ENCODE measurements at regions not wholly inside any gene's neighbourhood (a gene's known extent, or its start where the extent isn't known, plus 50 kb on each side); places are given as distances from the start of the nearest gene placed in this dataset.
A peak's percentile ranks its signal among the peaks of the same experiment; 100 is the strongest.
"Not testable (repeated sequence)": the region's sequence is repeated elsewhere in the genome, so short reads cannot be mapped to it uniquely, and the experiment has no call there.

GRCh38 chr7:32762925-32763293, 128.7 kb downstream of the KBTBD2 start:
- no peak for DNase-seq (ENCODE audit: low read depth)

GRCh38 chr7:32762206-32762924, 129.2 kb downstream of the KBTBD2 start:
- DNase-seq (ENCODE audit: low read depth) = not testable (repeated sequence)

- no peak for DNase-seq (ENCODE audit: low read depth)
Measured at GRCh38 chr7:32761451-32762205, 129.9 kb downstream of the KBTBD2 start.

GRCh38 chr7:32760755-32761154, 130.8 kb downstream of the KBTBD2 start:
- not testable (repeated sequence) for DNase-seq (ENCODE audit: low read depth)

- not testable (repeated sequence) for DNase-seq (ENCODE audit: low read depth)
Measured at GRCh38 chr7:32759859-32760258, 131.7 kb downstream of the KBTBD2 start.

GRCh38 chr7:32753872-32754271, 137.7 kb downstream of the KBTBD2 start:
- not testable (repeated sequence) for DNase-seq (ENCODE audit: low read depth)

- not testable (repeated sequence) for DNase-seq (ENCODE audit: low read depth)
Measured at GRCh38 chr7:32748337-32748736, 143.2 kb downstream of the KBTBD2 start.

GRCh38 chr7:32747443-32748148, 144.0 kb downstream of the KBTBD2 start:
- not testable (repeated sequence) for DNase-seq (ENCODE audit: low read depth)

- DNase-seq (ENCODE audit: low read depth) = not testable (repeated sequence)
Measured at GRCh38 chr7:32741853-32742476, 149.6 kb downstream of the KBTBD2 start.

GRCh38 chr7:32739749-32740148, 151.8 kb downstream of the KBTBD2 start:
- DNase-seq (ENCODE audit: low read depth) = not testable (repeated sequence)

- DNase-seq (ENCODE audit: low read depth) = not testable (repeated sequence)
Measured at GRCh38 chr7:32738390-32738789, 153.2 kb downstream of the KBTBD2 start.

- DNase-seq (ENCODE audit: low read depth) = not testable (repeated sequence)
Measured at GRCh38 chr7:32732767-32733166, 158.8 kb downstream of the KBTBD2 start.

- DNase-seq (ENCODE audit: low read depth) = peak; percentile 10
Measured at GRCh38 chr7:32729335-32729675, 162.3 kb downstream of the KBTBD2 start.

- DNase-seq (ENCODE audit: low read depth) = peak; percentile 81
Measured at GRCh38 chr7:32728412-32729334, 162.9 kb downstream of the KBTBD2 start.

- DNase-seq (ENCODE audit: low read depth) = peak; percentile 60
Measured at GRCh38 chr7:32727483-32728411, 163.8 kb downstream of the KBTBD2 start.

- not testable (repeated sequence) for DNase-seq (ENCODE audit: low read depth)
Measured at GRCh38 chr7:32722837-32723236, 168.7 kb downstream of the KBTBD2 start.

- no peak for DNase-seq (ENCODE audit: low read depth)
Measured at GRCh38 chr7:32694182-32694581, 197.4 kb downstream of the KBTBD2 start.

GRCh38 chr7:32691965-32692815, 196.9 kb downstream of the AVL9 start:
- DNase-seq (ENCODE audit: low read depth) = peak; percentile 63

- DNase-seq (ENCODE audit: low read depth) = not testable (repeated sequence)
Measured at GRCh38 chr7:32688092-32688491, 192.8 kb downstream of the AVL9 start.

Data from ELR (cell line).